Gastrocnemius medialis (tissue), 4 donors: ENCODE measurements at regions not wholly inside any gene's neighbourhood (a gene's known extent, or its start where the extent isn't known, plus 50 kb on each side); places are given as distances from the start of the nearest gene placed in this dataset.

ENCODE experiments used
- POLR2A ChIP-seq, 2 donors: fragments of 450-650 bp; IDR thresholded peaks; one replicate each; pipeline ENCODE4 v1.6.1; 2017; ENCODE audit warnings: antibody characterized with exemption in 2 of 2, mild to moderate bottlenecking in 2 of 2, moderate library complexity in 2 of 2
- TF ChIP-seq, protein P1 (sequence below), 5 experiments: fragments of 450-650 bp in 3 of 5; fragments of 200-600 bp in 2 of 5; sonication (generic) in 2 of 5; IDR thresholded peaks in 4 of 5; conservative IDR thresholded peaks in 1 of 5; 1 replicate in 4 of 5; 2 replicates in 1 of 5; pipeline ENCODE4 v1.5.1; 2016 to 2019; ENCODE audit warnings: antibody characterized with exemption in 5 of 5, mild to moderate bottlenecking in 3 of 5, moderate library complexity in 3 of 5

DNA sequence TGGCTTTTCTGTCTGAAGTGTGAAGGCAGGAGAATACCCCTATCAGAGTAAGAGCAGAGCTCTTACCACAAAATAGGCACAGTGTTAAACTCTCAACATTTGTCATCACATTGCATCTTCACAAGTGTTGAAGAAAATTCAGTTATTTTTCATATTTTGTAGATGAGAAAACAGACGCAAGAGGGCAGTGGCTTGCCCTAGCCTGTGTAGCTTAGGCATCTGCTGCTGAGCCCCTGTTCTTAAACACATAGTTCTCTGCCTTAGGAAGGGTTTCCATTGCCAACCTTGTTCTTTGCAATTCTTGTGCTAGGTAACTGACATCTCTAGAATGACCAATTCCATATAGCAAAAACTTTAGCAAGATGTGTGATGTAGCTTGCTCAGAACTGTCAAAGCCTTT lies 112.7 kb upstream of the RMDN2 start:
- no peak for TF ChIP-seq POLR2A (IDR thresholded peaks at IDR 0.05)
- TF ChIP-seq, protein P1, sequence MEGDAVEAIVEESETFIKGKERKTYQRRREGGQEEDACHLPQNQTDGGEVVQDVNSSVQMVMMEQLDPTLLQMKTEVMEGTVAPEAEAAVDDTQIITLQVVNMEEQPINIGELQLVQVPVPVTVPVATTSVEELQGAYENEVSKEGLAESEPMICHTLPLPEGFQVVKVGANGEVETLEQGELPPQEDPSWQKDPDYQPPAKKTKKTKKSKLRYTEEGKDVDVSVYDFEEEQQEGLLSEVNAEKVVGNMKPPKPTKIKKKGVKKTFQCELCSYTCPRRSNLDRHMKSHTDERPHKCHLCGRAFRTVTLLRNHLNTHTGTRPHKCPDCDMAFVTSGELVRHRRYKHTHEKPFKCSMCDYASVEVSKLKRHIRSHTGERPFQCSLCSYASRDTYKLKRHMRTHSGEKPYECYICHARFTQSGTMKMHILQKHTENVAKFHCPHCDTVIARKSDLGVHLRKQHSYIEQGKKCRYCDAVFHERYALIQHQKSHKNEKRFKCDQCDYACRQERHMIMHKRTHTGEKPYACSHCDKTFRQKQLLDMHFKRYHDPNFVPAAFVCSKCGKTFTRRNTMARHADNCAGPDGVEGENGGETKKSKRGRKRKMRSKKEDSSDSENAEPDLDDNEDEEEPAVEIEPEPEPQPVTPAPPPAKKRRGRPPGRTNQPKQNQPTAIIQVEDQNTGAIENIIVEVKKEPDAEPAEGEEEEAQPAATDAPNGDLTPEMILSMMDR (IDR thresholded peaks at IDR 0.05 in 4 of 5, conservative IDR thresholded peaks at IDR 0.05 in 1 of 5) = no peak
